ENCODE measurements at regions not wholly inside any gene's neighbourhood (a gene's known extent, or its start where the extent isn't known, plus 50 kb on each side); places are given as distances from the start of the nearest gene placed in this dataset.

DNA sequence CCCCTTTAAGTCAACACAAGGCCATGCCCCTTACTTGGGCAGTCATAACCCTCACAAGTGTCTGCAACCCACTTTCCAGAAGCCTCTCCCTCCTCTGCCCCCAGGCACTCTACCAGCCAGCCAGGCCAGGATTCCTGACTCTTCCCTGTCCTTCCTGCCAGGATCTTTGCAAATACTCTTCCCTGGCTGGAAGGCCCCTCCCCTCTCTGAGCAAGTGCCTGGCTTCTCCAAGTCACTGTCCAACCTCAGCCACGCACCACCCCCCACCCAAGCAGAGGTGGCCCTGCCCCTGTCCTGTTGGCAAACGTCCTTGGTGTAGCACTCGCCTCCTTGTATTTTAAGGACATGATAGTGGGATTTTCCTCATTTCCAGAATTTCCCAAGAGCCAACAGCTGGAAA lies 54.7 kb upstream of the USP3 start:
- no peak for DNase-seq
- Mint-ChIP-seq H3K27me3 (ENCODE audit: low read depth) (no peaks in the 10 kb centered on the region), H3K4me1 (ENCODE audit: low read depth) (peaks cover 8% of the 10 kb centered on the region), H3K9me3 (no peaks in the 10 kb centered on the region), H3K36me3 (ENCODE audit: insufficient read depth) (no peaks in the 10 kb centered on the region), H3K4me3 (no peak overlapping the region)
- ATAC-seq: no peak

DNA sequence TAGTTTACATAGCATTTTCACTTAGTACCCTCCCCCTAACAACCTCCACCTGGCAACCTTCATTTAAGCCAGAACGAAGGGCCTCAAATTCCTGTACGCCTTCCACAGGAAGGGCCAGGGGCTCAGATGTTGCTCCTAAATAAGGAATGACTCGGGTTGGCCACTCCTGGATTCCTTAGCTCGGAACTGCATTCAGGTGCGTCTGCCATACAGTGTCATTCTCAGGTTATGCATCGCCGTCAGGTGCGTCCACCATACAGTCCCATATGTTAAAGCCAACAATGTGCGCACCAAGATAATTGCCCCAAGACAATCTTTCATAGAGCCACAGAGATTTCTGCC lies 53.5 kb upstream of the USP3 start:
- Mint-ChIP-seq H3K27me3 (ENCODE audit: low read depth) (no peaks in the 10 kb centered on the region), H3K36me3 (ENCODE audit: insufficient read depth) (no peaks in the 10 kb centered on the region), H3K4me3 (no peak overlapping the region), H3K9me3 (no peaks in the 10 kb centered on the region), H3K4me1 (ENCODE audit: low read depth) (peaks cover 8% of the 10 kb centered on the region)
- ATAC-seq: no peak
- DNase-seq: no peak

DNA sequence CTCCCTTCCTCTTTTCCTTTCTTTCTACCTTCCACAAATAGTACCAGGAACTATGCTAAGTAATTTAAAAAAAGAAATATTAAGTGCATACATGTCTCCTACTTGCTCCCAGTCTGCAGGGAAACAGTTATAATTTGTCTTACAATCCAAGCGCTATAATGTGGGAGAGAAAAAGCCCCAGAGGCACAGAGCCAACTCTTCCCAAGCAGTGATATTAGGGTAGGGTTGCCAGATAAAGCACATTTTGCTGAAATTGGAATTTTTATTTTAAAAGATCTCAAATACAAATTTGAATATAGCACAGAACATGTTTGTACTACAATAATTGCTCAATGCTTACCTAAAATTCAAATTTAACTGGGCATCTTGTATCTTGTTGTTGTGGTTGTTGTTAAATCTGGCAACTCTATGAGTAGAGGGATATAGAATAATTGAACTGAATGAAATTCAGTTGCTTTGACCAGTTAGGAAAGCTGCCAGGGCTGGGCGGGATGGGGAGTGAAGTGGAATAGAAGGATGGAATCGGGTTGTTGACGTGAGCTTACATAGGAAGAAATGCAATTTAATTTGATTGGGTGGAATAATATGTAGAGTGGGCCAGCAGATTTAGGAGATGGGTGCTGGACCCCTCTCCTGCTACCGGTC lies 52.6 kb upstream of the USP3 start:
- Mint-ChIP-seq H3K4me1 (ENCODE audit: low read depth) (peaks cover 1% of the 10 kb centered on the region), H3K36me3 (ENCODE audit: insufficient read depth) (no peaks in the 10 kb centered on the region), H3K4me3 (no peak overlapping the region), H3K9me3 (no peaks in the 10 kb centered on the region), H3K27me3 (ENCODE audit: low read depth) (no peaks in the 10 kb centered on the region)
- ATAC-seq (no peak), DNase-seq (no peak)

DNA sequence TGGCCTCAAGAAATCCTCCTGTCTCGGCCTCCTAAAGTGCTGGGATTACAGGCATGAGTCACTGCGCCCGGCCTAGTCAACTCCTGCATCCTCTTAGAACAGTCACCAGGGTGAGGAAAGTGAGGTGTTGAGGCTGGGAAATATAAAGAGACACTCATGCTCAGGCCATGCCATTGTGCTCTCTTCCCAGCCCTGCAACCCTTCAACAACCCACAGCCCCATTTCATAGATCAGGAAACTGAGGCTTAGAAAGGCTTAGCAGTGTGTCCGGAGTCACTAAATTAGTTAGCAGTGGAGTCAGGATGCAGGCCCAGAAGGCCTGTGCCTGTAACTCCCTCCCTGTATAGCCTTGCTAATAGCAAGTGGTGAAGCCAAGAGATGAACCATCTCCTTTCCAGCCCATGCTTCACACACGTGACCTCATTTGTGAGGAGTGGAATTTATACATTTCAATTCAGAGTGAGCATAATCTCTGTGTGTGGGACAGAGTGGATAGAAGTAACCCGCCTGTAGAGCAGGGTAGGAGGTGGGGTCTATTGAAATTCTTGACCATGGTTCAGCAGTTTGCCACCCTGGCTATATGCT lies 51.7 kb upstream of the USP3 start:
- Mint-ChIP-seq H3K4me1 (ENCODE audit: low read depth) (peaks cover 1% of the 10 kb centered on the region), H3K4me3 (no peak overlapping the region), H3K9me3 (no peaks in the 10 kb centered on the region), H3K27me3 (ENCODE audit: low read depth) (no peaks in the 10 kb centered on the region), H3K36me3 (ENCODE audit: insufficient read depth) (no peaks in the 10 kb centered on the region)
- ATAC-seq: no peak
- no peak for DNase-seq

DNA sequence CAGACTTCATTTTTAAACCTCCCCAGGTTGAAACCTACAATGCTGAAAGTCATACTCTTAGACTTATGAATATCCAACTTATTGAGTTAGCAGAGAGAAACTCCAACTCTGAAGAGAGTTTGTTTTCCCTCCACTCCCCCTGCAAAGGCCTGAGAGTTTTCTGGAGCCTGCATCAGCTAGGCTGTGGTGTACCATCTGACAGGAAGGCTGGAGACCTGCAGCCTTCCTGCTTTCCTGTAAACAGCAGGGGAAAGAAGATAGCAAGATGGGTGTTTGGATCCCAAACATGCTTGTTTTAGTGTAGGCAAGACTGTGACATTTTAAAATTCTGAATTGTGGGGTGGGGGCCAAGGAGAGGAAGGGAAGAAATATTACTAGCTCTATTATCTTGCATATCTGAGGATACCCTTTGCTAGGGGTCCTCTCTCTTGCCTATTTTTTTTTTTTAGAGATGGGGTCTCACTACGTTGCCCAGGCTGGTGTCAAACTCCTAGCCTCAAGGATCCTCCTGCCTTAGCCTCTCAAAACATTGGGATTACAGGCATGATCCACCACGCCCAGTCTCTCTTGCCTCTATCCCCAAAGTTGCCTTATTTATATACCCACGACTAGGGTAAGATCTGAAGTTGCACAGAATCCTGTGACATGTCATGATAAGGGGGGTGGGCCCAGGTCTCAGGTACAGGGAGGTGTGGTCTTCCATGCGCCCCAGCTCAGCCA lies 51.0 kb upstream of the USP3 start:
- ATAC-seq: no peak
- no peak overlapping the region for H3K4me3 Mint-ChIP-seq
- DNase-seq: no peak
- no peaks in the 10 kb centered on the region for H3K9me3 Mint-ChIP-seq
- H3K27me3 Mint-ChIP-seq (ENCODE audit: low read depth): peaks cover 3% of the 10 kb centered on the region
- no peaks in the 10 kb centered on the region for H3K36me3 Mint-ChIP-seq (ENCODE audit: insufficient read depth)
- H3K4me1 Mint-ChIP-seq (ENCODE audit: low read depth): peaks cover 1% of the 10 kb centered on the region

DNA sequence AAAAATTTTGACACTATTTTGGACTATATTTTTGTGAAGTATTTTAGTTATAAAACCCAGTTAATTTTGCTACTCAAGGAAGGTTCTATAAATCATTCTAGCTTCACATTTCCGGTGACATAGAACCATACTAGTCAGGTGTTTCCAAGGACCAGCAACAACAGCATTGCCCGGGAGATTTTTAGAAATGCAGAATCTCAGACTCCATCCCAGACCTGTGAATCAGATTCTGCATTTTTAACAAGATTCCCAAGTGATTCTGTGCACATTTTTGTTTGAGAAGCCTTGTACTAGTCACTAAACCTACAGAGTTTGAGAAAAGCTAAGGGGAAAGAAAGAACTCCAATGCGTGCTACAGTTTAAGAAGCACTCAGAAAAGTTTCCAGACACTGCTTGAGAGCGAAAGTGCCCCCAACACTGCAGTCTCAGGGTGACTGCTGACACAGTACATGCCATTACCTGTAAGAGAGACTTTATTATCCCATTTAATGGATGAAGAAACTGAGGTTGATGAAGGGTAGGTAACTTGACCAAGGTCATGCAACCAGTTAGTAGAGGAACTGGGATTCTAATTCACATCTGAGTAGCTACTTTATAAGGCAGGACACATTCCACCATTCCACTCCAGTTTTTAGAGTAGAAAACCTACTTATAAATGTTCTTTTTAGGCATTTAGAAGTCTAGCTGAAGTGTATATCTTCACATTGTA lies 49.7 kb upstream of the USP3 start:
- Mint-ChIP-seq H3K27me3 (ENCODE audit: low read depth) (peaks cover 4% of the 10 kb centered on the region), H3K4me1 (ENCODE audit: low read depth) (peaks cover 1% of the 10 kb centered on the region), H3K9me3 (no peaks in the 10 kb centered on the region), H3K36me3 (ENCODE audit: insufficient read depth) (no peaks in the 10 kb centered on the region), H3K4me3 (no peak overlapping the region)
- ATAC-seq (no peak), DNase-seq (no peak)

Measured in activated T-cell treated with anti-CD3 and anti-CD28 coated beads, Interleukin-2, amount 50 U/mL, for 4 hours (primary cell).